T-helper 17 cell (primary cell): ENCODE measurements at regions not wholly inside any gene's neighbourhood (a gene's known extent, or its start where the extent isn't known, plus 50 kb on each side); places are given as distances from the start of the nearest gene placed in this dataset.
"Not testable (repeated sequence)": the region's sequence is repeated elsewhere in the genome, so short reads cannot be mapped to it uniquely, and the experiment has no call there.

Experiments
- ATAC-seq: fragments of 150-1000 bp; cut with Tn5 transposase; 2 replicates; pipeline ENCODE4 v1.10.0; 2021; ENCODE audit warnings: mild to moderate bottlenecking, moderate library complexity
- DNase-seq, 3 donors: peaks; one replicate each; pipeline versions ENCODE4 v3.0.0 to v3.0.0-alpha.2; 2020 to 2021
- H3K9me3 ChIP-seq: one replicate; pipeline ENCODE4 v1.7.0; 2013; ENCODE audit warnings: low read length, mild to moderate bottlenecking; ENCODE audit not compliant: control insufficient read depth, poor library complexity, severe bottlenecking
- H3K27ac Mint-ChIP-seq: one replicate; pipeline ENCODE4 v1.8.0; 2022; ENCODE audit warnings: mild to moderate bottlenecking, moderate library complexity, mixed read lengths
- H3K27me3 Mint-ChIP-seq: one replicate; pipeline ENCODE4 v1.8.0; 2022; ENCODE audit warnings: mixed read lengths
- H3K36me3 Mint-ChIP-seq: one replicate; pipeline ENCODE4 v1.8.0; 2022; ENCODE audit warnings: low read depth, mixed read lengths
- H3K4me1 Mint-ChIP-seq: one replicate; pipeline ENCODE4 v1.8.0; 2022; ENCODE audit warnings: mild to moderate bottlenecking, mixed read lengths
- H3K4me3 Mint-ChIP-seq: one replicate; pipeline ENCODE4 v1.8.0; 2022; ENCODE audit warnings: mild to moderate bottlenecking, moderate library complexity, mixed read lengths

DNA sequence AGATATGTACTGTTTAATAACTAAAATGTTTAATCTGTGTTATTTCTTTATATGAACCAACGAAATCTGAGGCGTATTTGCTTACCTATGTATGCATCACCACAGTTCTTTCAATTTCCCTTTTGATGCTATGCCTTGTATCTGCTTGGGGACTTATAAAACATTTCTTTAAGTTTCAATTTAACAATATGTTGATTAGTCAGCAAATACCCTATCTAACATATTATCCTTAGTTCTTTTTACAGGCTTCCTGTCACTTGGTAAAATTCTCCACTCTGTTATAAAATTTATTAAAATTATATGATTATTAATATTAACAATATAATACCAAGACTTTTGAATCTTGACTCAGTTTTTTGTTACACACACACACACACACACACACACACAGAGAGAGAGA lies 174.3 kb downstream of the CPS1 start:
- H3K9me3 ChIP-seq = no peaks in the 10 kb centered on the region
- Mint-ChIP-seq H3K4me1 (no peaks in the 10 kb centered on the region), H3K36me3 (no peaks in the 10 kb centered on the region), H3K27ac (no peak overlapping the region), H3K4me3 (no peak overlapping the region), H3K27me3 (peaks cover 4% of the 10 kb centered on the region)
- no peak for DNase-seq
- ATAC-seq = no peak

DNA sequence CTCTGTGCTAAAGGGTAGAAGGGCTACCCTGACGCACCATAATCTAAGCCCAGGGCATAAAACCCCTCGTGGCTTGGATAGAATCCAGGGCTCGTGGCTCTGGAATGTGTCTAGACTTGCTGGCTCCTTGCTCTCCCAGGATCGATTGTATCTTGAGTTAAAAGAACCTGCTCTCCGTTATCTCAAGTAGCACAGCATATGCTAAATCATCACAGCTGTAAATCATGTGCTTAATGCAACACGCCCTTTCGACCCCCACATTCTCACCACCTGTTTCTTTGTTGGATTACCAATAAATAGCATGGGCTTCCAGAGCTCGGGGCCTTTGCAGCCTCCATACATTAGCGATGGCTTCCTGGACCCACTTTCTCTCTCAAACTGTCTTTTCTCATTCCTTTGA lies 190.4 kb downstream of the CPS1 start:
- not testable (repeated sequence) for DNase-seq, H3K36me3 Mint-ChIP-seq, H3K4me3 Mint-ChIP-seq, H3K27me3 Mint-ChIP-seq, H3K27ac Mint-ChIP-seq, H3K4me1 Mint-ChIP-seq, ATAC-seq, H3K9me3 ChIP-seq

DNA sequence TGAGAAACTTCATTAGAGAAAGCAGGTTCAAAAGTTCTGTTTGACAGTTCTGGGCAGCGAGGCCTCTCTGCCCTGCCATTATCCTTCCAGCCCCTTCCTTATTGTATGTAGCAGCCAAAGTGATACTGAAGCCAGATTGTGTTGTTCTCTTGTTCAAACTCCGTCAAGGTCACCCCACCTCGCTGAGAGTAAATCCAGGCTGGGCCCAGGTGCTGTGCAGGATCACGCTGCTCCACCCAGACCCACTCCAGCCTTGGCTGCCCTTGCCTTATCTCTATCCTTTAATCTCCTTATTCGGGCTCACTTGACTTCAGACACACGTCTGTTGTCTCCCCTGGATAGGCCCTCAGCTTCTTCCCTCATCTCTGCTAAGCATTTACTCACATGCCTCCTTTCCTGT lies 196.1 kb downstream of the CPS1 start:
- Mint-ChIP-seq H3K4me1 (no peaks in the 10 kb centered on the region), H3K27ac (no peak overlapping the region), H3K27me3 (no peaks in the 10 kb centered on the region), H3K36me3 (no peaks in the 10 kb centered on the region), H3K4me3 (no peak overlapping the region)
- ATAC-seq = no peak
- no peak for DNase-seq
- no peaks in the 10 kb centered on the region for H3K9me3 ChIP-seq

DNA sequence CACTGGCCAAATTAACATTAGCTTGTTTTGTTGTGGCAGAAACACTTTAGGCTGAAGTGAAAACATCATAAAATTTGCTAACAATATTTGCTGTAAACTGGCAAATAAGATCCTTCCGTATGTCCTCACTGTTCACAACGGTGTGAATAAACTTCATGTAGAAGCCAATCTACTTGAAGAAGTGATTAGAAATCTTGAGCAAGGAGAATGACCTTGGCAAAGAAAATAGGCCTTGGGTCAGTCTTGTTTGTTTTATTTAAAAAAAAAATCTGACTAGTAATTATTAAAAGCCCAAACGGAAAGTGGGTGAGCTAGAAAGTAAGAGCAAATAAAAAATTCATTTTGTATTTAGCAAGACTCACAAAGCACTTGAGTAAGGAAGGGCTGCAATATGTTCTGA lies 197.0 kb downstream of the CPS1 start:
- ATAC-seq (no peak), DNase-seq (no peak)
- no peaks in the 10 kb centered on the region for H3K4me1 Mint-ChIP-seq
- H3K36me3 Mint-ChIP-seq = no peaks in the 10 kb centered on the region
- H3K9me3 ChIP-seq = no peaks in the 10 kb centered on the region
- H3K27me3 Mint-ChIP-seq = no peaks in the 10 kb centered on the region
- no peak overlapping the region for H3K4me3 Mint-ChIP-seq
- H3K27ac Mint-ChIP-seq = no peak overlapping the region

- no peaks in the 10 kb centered on the region for H3K27me3 Mint-ChIP-seq
- no peaks in the 10 kb centered on the region for H3K4me1 Mint-ChIP-seq
- H3K27ac Mint-ChIP-seq = no peak overlapping the region
- DNase-seq (no peak), ATAC-seq (no peak)
- no peak overlapping the region for H3K4me3 Mint-ChIP-seq
- H3K9me3 ChIP-seq = no peaks in the 10 kb centered on the region
- no peaks in the 10 kb centered on the region for H3K36me3 Mint-ChIP-seq
Measured at GRCh38 chr2:210756855-210757254, 200.5 kb downstream of the CPS1 start.

GRCh38 chr2:210762604-210763588 lies 206.5 kb downstream of the CPS1 start:
- H3K9me3 ChIP-seq = no peaks in the 10 kb centered on the region
- Mint-ChIP-seq H3K4me3 (no peak overlapping the region), H3K27me3 (no peaks in the 10 kb centered on the region), H3K36me3 (no peaks in the 10 kb centered on the region), H3K4me1 (no peaks in the 10 kb centered on the region), H3K27ac (no peak overlapping the region)
- no peak for DNase-seq
- ATAC-seq = no peak

DNA sequence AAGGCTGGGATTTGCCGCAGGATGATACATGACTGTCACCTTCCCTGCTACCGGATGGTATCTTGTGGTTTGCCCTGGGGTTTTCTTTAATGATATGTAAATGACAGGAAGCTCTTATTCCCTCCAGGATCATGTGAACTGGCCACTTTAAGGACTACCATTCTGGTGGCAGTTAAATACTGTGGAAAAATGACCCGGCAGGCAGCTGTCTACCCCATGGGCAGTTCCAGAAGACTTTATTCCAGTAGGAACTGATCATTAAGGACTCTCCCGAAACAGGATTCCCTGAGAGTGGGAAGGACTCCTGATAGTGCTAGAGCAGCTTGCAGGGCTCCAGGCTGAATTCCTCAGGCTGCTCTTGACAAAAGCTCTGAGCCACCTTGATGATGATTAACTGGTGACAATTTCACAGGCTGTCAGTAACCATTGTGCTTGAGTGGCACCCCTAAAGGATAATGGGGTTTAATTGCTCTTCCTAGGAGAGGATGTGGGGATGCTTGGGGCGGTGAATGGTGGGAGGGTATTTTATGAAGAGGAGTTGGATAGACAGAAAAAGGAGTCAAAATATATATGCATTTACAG lies 212.0 kb downstream of the CPS1 start:
- no peak for ATAC-seq
- no peaks in the 10 kb centered on the region for H3K9me3 ChIP-seq
- Mint-ChIP-seq H3K27me3 (no peaks in the 10 kb centered on the region), H3K27ac (no peak overlapping the region), H3K36me3 (no peaks in the 10 kb centered on the region), H3K4me3 (no peak overlapping the region), H3K4me1 (no peaks in the 10 kb centered on the region)
- DNase-seq = no peak

GRCh38 chr2:210776756-210777155 lies 220.4 kb downstream of the CPS1 start:
- H3K27me3 Mint-ChIP-seq = no peaks in the 10 kb centered on the region
- no peak overlapping the region for H3K4me3 Mint-ChIP-seq
- H3K9me3 ChIP-seq = no peaks in the 10 kb centered on the region
- no peaks in the 10 kb centered on the region for H3K36me3 Mint-ChIP-seq
- no peak overlapping the region for H3K27ac Mint-ChIP-seq
- no peak for ATAC-seq
- H3K4me1 Mint-ChIP-seq = no peaks in the 10 kb centered on the region
- no peak for DNase-seq

GRCh38 chr2:210782222-210782621 lies 225.8 kb downstream of the CPS1 start:
- Mint-ChIP-seq H3K27ac (no peak overlapping the region), H3K4me3 (no peak overlapping the region), H3K36me3 (no peaks in the 10 kb centered on the region), H3K27me3 (no peaks in the 10 kb centered on the region), H3K4me1 (no peaks in the 10 kb centered on the region)
- DNase-seq = no peak
- H3K9me3 ChIP-seq = no peaks in the 10 kb centered on the region
- no peak for ATAC-seq

- H3K4me3 Mint-ChIP-seq, H3K4me1 Mint-ChIP-seq, ATAC-seq, H3K27ac Mint-ChIP-seq, H3K27me3 Mint-ChIP-seq, H3K36me3 Mint-ChIP-seq, H3K9me3 ChIP-seq, DNase-seq: not testable (repeated sequence)
Measured at GRCh38 chr2:210787831-210788230, 231.4 kb downstream of the CPS1 start.

GRCh38 chr2:210792000-210792399 lies 235.6 kb downstream of the CPS1 start:
- DNase-seq (no peak), ATAC-seq (no peak)
- Mint-ChIP-seq H3K36me3 (no peaks in the 10 kb centered on the region), H3K4me1 (no peaks in the 10 kb centered on the region), H3K4me3 (no peak overlapping the region), H3K27me3 (no peaks in the 10 kb centered on the region), H3K27ac (no peak overlapping the region)
- no peaks in the 10 kb centered on the region for H3K9me3 ChIP-seq

DNA sequence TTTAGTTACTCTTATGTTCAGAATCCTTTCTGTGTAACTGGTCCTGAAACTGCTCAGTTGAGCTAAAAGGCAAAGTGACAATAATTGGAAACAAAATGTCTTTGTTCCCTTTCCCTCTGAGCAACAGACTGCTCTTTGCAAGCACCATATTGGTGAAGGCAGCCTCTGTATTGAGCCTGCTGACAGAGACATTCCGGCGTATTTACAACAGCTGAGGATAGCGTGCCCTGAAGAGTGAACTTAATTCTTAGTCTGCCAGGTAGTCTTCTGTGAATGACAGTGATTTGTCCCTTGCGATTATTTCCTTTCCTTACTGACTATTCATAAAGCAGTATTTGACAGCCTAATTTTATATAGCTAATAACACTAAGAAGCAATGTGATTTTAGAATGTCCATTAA lies 239.1 kb downstream of the CPS1 start:
- ATAC-seq (no peak), DNase-seq (no peak)
- H3K4me3 Mint-ChIP-seq = no peak overlapping the region
- no peaks in the 10 kb centered on the region for H3K27me3 Mint-ChIP-seq
- H3K36me3 Mint-ChIP-seq = no peaks in the 10 kb centered on the region
- no peak overlapping the region for H3K27ac Mint-ChIP-seq
- no peaks in the 10 kb centered on the region for H3K4me1 Mint-ChIP-seq
- no peaks in the 10 kb centered on the region for H3K9me3 ChIP-seq

GRCh38 chr2:210798180-210798579 lies 241.8 kb downstream of the CPS1 start:
- Mint-ChIP-seq H3K27ac (no peak overlapping the region), H3K27me3 (no peaks in the 10 kb centered on the region), H3K4me1 (no peaks in the 10 kb centered on the region), H3K36me3 (no peaks in the 10 kb centered on the region), H3K4me3 (no peak overlapping the region)
- ATAC-seq = no peak
- no peak for DNase-seq
- no peaks in the 10 kb centered on the region for H3K9me3 ChIP-seq
